Uterus (tissue), 2 donors: ENCODE measurements at regions not wholly inside any gene's neighbourhood (a gene's known extent, or its start where the extent isn't known, plus 50 kb on each side); places are given as distances from the start of the nearest gene placed in this dataset.

Experiments
- CTCF ChIP-seq, 4 experiments: fragments of 200-600 bp in 2 of 4; fragments of 450-650 bp in 2 of 4; sonication (generic) in 2 of 4; IDR thresholded peaks; one replicate each; pipeline ENCODE4 v1.5.1; 2016 to 2019; ENCODE audit warnings: antibody characterized with exemption in 4 of 4, mild to moderate bottlenecking in 2 of 4, moderate library complexity in 1 of 4
- POLR2A ChIP-seq, 2 donors: fragments of 450-650 bp; IDR thresholded peaks; one replicate each; pipeline ENCODE4 v1.6.1; 2016; ENCODE audit warnings: antibody characterized with exemption in 2 of 2, mild to moderate bottlenecking in 1 of 2, moderate library complexity in 1 of 2

- no peak for TF ChIP-seq CTCF (IDR thresholded peaks at IDR 0.05)
- no peak for TF ChIP-seq POLR2A (IDR thresholded peaks at IDR 0.05)
Measured at GRCh38 chr7:80324032-80324431, 187.8 kb downstream of the GNAT3 start.
